HL-60 (cell line): ENCODE measurements at regions not wholly inside any gene's neighbourhood (a gene's known extent, or its start where the extent isn't known, plus 50 kb on each side); places are given as distances from the start of the nearest gene placed in this dataset.

Experiments
- CTCF ChIP-seq: IDR thresholded peaks from one replicate; pipeline ENCODE4 v1.5.1; 2011; ENCODE audit warnings: low read length, control low read depth, inconsistent platforms; ENCODE audit not compliant: insufficient read depth
- TF ChIP-seq, protein P1 (sequence below): IDR thresholded peaks from 2 replicates; pipeline ENCODE4 v1.6.1; 2012; ENCODE audit warnings: low read depth; ENCODE audit not compliant: insufficient replicate concordance

DNA sequence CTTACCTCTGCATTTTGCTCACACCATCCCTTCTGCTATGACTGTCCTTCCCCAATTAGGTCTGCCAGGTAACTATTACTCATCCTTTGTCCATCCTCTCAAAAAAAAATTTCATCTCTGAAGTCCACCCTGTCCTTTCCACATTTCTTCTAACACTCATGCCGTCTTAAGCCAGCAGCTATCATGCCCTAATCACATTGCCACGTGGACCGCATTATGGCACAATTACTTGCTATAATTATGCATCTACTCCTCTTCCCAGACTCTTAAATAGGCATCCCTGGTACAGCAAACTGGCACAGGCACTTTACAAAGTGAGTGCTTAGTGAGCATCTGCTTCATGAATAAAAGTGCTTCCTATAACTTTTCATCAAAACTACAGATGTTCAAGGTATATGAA, 295.4 kb upstream of the ESRRG start:
- TF ChIP-seq CTCF = no peak
- TF ChIP-seq, protein P1, sequence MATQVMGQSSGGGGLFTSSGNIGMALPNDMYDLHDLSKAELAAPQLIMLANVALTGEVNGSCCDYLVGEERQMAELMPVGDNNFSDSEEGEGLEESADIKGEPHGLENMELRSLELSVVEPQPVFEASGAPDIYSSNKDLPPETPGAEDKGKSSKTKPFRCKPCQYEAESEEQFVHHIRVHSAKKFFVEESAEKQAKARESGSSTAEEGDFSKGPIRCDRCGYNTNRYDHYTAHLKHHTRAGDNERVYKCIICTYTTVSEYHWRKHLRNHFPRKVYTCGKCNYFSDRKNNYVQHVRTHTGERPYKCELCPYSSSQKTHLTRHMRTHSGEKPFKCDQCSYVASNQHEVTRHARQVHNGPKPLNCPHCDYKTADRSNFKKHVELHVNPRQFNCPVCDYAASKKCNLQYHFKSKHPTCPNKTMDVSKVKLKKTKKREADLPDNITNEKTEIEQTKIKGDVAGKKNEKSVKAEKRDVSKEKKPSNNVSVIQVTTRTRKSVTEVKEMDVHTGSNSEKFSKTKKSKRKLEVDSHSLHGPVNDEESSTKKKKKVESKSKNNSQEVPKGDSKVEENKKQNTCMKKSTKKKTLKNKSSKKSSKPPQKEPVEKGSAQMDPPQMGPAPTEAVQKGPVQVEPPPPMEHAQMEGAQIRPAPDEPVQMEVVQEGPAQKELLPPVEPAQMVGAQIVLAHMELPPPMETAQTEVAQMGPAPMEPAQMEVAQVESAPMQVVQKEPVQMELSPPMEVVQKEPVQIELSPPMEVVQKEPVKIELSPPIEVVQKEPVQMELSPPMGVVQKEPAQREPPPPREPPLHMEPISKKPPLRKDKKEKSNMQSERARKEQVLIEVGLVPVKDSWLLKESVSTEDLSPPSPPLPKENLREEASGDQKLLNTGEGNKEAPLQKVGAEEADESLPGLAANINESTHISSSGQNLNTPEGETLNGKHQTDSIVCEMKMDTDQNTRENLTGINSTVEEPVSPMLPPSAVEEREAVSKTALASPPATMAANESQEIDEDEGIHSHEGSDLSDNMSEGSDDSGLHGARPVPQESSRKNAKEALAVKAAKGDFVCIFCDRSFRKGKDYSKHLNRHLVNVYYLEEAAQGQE = no peak
